HG02678 (cell line): ENCODE measurements at regions not wholly inside any gene's neighbourhood (a gene's known extent, or its start where the extent isn't known, plus 50 kb on each side); places are given as distances from the start of the nearest gene placed in this dataset.

Experiments
- ATAC-seq: cut with Tn5 transposase; IDR thresholded peaks from one replicate; pipeline ENCODE4 v1.9.1; 2021; ENCODE audit warnings: mild to moderate bottlenecking, moderate library complexity; ENCODE audit not compliant: unreplicated experiment

DNA sequence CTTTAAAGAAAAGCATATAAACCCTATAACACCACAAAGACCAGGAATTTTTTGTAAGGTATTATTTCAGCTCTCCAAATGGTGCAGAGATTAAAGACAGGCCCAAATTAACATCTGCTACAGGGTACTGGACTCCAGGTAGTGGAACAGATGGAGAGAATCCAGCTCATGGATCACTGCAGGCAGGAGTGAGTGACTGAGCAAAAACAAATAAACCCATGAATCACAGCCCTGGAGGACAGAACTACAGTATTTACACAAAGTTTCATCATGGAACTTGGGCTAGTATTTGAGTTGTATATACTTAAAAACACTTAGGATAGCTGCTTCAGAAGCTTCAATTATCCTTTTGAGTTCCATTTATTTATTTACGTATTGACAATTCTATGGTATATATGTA, 132.8 kb upstream of the SPRY2 start:
- ATAC-seq: no peak

GRCh38 chr13:80469853-80470381, 129.0 kb upstream of the SPRY2 start:
- ATAC-seq: no peak

GRCh38 chr13:80469105-80469852, 128.4 kb upstream of the SPRY2 start:
- no peak for ATAC-seq

DNA sequence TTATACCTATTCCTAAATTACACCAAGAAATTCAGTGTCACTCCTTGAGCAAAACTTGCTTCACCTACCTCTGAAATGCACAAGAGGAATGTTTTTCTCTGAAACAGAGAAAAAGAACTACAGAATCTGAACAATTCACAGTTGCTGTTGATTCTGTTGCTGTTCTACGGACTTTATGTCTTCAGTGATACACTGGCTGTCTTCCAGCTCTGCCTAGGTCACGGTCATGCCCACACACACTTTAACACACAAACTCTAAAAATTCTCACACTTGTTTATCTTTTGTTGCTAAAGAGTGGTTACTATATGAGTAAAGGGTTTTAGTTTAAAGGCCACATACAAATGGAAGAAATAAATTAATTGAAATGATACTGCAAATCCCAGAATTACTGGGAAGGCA, 124.4 kb upstream of the SPRY2 start:
- ATAC-seq: no peak

DNA sequence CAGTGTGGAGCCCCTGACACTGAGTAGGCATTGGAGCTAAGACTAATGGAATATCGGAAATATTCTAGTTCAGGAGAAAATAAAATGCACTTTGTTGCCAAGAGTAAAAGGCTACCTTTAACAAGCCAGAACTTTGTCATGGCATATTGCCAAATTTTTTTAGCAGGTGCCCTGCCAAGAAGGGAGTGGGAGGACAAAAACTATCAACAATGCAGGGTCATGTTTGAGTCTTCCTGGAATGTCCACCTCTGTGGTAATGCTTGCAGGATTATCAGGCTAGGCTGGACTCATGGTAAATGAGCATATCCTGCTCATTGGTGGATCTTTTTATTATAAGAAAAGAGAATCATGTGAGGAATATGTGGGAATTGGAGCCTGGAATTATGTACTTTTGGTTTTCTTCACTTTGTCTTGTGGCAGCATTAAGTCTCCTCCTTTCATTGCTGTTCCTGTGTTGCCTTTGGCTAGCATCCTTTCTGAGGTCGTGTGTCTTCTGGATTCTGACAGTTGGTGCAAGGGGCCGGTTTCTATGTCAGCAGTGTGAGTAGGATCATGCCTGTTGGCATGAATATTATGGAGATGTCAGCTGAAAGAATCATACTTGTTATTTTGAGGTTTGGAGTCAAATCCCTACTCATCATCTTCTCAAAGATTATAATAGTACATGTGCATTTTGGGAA, 122.9 kb upstream of the SPRY2 start:
- ATAC-seq: no peak

- ATAC-seq: no peak
These were observed 121.6 kb upstream of the SPRY2 start for GRCh38 chr13:80462567-80462966.

GRCh38 chr13:80462037-80462436, 121.1 kb upstream of the SPRY2 start:
- no peak for ATAC-seq

- ATAC-seq: no peak
These were observed 117.6 kb upstream of the SPRY2 start for GRCh38 chr13:80458543-80458942.

DNA sequence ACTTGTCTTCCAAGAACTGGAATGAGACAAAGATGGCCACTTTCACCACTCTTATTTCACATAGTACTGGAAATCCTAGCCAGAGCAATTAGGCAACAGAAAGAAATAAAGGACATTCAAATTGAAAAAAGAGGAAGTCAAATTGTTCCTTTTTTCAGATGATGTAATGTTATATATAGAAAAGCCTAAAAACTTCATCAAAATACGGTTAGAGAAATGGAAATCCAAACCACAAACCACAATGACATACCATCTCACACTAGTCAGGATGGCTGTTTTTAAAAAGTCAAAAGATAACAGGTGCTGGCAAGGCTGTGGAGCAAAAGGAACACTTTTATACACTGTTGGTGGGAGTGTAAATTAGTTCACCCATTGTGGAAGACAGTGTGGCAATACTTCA, 113.3 kb upstream of the SPRY2 start:
- peak; percentile 88 for ATAC-seq

DNA sequence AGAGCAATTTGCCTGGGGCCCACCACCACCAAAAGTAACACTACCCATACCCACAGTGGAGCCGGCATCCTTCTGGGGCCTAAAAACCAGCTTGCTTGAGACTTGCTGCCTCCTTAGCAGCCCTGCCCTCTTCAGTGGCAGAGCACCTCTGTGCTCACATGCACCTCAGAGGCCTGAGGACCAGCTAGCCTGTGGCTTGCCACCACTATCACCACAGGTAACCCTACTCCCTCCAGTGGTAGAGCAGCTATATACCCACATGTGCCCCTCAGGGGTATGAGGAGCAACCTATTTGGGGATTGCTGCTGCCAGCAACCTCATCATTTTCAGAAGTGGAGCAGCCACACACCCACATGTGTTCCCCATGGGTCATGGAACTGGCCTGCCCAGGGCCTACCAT, 111.4 kb upstream of the SPRY2 start:
- no peak for ATAC-seq

DNA sequence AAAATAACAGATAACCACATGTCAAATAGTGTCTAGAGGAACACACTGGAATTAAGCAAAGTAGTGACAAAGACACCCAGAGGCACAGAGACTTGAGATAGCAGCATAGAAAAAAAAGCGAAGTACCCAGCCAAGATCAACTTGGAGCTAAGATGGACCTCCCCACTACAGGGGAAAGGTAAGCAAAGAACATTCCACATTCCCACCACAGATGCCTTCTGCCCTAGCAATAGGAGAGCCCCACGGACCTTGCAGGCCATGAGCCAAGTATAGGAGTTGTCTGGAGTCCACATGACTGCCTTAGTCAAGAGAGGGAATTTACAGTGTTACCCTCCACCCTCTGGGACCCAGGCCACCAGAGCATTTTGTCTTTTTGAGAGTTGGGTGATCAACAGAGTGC, 110.7 kb upstream of the SPRY2 start:
- ATAC-seq: no peak

DNA sequence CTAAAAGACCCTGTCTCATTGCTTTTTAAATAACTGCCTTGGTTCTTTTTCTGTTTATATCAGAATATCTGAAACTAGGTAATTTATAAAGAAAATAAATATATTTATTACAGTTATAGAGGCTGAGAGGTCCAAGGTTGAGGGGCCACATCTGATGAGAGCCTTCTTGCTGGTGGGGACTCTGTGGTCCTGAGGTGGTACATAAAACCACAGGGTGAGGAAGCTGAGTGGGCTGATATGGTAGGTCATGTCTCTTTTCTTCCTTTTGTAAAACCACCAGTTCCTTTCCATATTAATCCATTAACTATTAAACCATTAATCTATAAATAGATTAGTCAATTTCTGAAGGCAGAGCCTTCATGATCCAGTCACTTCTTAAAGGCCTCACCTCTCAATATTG, 109.5 kb upstream of the SPRY2 start:
- no peak for ATAC-seq

GRCh38 chr13:80448725-80449124, 107.8 kb upstream of the SPRY2 start:
- no peak for ATAC-seq

GRCh38 chr13:80447747-80448146, 106.8 kb upstream of the SPRY2 start:
- ATAC-seq: peak; percentile 35

DNA sequence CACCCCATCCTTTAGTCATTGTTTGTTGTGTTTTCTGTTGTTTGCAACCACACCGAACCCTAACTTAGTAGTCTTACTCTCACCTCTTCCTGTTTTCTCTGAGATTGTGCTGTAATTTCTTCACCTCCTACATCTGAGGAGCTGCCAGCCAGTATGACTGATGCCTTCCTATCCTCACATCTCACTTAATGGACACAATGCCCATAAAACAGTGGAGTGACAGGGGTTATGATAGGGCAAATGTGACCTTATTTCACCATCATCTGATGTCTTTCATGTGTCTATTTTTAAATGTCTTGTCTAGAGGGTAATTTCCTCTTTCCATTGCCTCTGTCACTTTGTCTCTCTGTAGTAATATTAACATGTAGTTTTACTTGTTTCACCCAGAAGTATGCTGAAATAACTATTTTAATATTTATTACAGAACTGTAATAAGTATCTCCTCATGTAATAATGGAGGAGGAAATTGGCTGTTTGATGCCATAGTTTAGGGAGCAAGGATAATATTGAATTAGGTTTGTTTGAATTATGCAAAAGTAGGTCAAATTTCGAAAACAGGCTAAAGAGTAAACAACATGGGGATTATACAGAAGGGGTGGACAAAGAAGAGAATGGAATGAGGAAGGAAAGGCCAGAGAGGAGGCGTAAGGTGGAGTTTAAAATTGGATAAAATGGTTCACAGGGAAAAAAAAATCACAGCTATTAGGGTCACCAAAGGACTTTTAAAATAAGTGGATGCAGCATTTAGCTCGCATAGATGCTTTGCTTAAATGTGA, 103.5 kb upstream of the SPRY2 start:
- ATAC-seq: peak; percentile 39

DNA sequence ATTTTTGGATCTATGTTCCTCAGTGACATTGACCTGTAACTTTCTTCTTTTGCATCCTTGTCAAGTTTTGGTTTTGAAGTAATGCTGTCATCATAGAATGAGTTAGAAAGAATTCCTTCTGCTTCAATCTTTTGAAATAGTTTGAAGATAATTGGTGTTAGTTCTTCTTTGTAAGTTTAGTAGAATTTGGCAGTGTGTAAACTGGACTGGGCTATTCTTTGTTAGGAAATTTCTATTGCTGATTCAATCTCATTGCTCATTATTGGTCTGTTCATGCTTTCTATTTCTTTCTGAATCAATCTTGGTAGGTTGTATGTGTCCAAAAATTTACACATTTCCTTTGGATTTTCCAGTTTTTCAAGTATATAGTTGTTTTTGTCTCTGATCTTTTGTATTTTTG, 101.7 kb upstream of the SPRY2 start:
- ATAC-seq: no peak

DNA sequence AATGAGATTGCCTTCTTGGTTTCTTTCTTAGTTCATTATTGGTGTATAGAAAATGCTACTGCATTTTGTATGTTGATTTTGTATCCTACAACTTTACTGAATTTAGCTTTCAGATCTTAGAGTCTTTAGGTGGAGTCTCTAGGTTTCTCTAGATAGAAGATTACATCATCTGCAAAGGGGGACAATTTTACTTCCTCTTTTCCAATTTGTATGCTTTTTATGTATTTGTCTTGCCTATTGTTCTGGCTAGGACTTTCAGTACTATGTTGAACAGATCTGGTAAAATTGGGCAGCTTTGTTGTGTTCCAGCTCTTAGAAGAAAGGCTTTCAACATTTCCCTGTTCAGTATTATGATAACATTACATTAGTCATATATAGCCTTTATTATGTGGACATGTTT, 101.0 kb upstream of the SPRY2 start:
- ATAC-seq: peak; percentile 78

DNA sequence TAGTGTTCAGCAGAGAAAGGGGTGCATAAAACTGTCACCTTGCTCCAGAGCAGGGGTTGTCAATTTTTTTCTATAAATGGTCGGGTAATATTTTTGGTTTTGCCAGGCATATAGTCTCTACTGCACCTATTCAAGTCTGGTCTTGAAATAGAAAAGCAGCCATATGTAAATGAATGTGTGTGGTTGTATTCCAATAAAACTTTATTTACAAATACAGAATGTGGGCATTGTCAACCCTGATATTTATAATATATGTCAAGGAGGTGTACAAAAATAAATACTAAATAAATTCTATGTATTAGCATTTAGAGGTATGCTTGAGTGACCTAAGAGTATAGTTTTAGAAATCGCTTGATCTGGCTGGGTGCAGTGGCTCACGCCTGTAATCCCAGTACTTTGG, 97.6 kb upstream of the SPRY2 start:
- no peak for ATAC-seq

GRCh38 chr13:80437231-80437630, 96.3 kb upstream of the SPRY2 start:
- no peak for ATAC-seq

DNA sequence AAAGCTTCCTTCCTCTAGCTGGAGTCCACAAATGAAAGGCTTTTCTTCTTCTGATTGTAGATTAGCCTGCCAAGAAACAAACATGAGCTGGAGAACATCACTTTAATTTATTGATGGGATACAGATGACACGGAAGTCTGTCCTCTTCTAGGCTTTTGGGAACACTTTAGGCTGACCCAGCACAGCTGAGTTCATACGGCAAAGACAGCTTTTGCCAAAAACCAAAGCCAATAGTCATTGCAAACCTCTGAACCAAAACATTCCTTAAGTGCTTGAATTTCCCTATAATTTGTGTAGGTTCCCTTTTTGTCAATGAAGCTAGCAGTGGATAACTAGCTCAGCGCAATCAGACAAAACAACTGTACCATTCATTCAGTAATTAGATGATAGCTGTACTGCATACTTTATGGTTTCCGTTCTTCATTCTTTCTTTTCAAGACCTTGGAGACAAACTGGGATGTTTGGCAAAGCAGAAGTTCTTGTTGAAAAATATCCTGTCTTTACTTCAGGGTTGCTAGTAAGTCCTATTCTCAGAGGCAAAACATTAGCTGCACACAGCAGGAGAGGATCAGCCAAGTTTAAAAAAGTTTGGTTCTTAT, 95.7 kb upstream of the SPRY2 start:
- ATAC-seq: no peak

DNA sequence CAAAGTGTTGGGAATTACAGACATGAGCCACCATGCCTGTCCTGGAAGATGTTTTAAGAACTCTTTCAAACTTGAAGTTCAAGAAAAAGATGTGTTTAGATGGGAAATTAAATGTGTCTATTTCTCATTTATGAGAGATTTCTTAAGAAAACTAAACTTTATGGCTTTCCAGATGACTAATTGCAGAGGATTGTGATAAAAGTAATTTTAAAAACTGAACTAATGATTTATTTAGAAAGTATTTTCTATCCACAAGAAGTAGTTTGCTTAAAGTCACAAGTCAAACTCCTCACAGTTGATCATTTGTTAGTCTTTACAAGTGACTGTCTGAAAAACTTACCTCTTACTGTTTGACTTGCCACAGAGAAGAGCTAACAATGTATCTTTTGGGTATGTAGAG, 89.6 kb upstream of the SPRY2 start:
- ATAC-seq: no peak
